Mononuclear cell (primary cell): ENCODE measurements at regions not wholly inside any gene's neighbourhood (a gene's known extent, or its start where the extent isn't known, plus 50 kb on each side); places are given as distances from the start of the nearest gene placed in this dataset.

ENCODE experiments used
- H3K27me3 ChIP-seq: 2 replicates; pipeline ENCODE4 v1.6.0; 2011; ENCODE audit warnings: low read length, control low read depth; ENCODE audit not compliant: insufficient read depth
- H3K4me1 ChIP-seq: 2 replicates; pipeline ENCODE4 v1.5.1; 2011; ENCODE audit warnings: mild to moderate bottlenecking, low read length, control low read depth; ENCODE audit not compliant: insufficient read depth
- H3K4me3 ChIP-seq: 2 replicates; pipeline ENCODE4 v1.5.1; 2011; ENCODE audit warnings: mild to moderate bottlenecking, low read length, moderate library complexity
- H3K9me3 ChIP-seq: 2 replicates; pipeline ENCODE4 v1.5.1; 2011; ENCODE audit warnings: low read depth, mild to moderate bottlenecking, control low read depth, low read length

DNA sequence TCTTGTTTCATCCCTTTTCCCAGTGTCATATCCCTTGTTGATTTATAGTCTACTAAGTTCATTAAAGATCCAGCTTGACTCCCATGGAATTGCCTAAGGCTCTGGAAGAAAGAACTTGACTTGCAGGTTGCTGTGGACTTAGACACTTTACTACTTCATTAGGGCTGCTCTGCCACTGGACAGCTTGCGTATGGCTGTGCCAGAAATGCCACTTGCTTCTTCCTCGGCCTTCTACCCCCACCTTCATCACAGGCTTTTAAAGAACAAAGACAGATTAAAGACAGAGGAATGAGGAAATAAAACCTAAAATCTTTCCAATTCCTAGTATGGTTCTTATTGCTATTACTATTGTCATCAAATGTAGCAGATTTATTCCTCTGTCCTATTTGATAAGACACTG, 591.7 kb downstream of the BCL11A start:
- no peak overlapping the region for H3K4me3 ChIP-seq
- no peaks in the 10 kb centered on the region for H3K27me3 ChIP-seq
- no peaks in the 10 kb centered on the region for H3K4me1 ChIP-seq
- no peaks in the 10 kb centered on the region for H3K9me3 ChIP-seq

- Histone ChIP-seq H3K4me3 (no peak overlapping the region), H3K4me1 (no peaks in the 10 kb centered on the region), H3K9me3 (no peaks in the 10 kb centered on the region), H3K27me3 (no peaks in the 10 kb centered on the region)
Measured at GRCh38 chr2:59959944-59960343, 593.5 kb downstream of the BCL11A start.

DNA sequence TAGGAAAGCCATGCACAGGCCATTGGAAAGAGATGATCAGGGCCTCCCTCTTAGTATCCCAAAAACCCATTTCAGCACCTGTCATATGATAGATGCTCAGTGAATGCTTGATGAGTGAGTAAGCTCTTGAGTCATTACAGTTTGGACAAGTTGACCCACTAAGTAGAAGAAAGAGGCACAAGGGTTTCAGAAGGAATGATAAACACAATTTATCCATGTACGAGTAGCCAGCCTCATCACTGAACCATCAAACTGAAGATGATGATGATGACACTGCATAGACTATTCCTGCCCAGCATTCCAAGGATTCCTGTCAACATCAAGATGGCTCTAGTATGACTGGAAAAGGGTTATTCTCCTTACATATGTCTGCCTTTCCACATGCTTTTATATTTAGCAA, 596.0 kb downstream of the BCL11A start:
- Histone ChIP-seq H3K9me3 (no peaks in the 10 kb centered on the region), H3K27me3 (no peaks in the 10 kb centered on the region), H3K4me1 (no peaks in the 10 kb centered on the region), H3K4me3 (no peak overlapping the region)

DNA sequence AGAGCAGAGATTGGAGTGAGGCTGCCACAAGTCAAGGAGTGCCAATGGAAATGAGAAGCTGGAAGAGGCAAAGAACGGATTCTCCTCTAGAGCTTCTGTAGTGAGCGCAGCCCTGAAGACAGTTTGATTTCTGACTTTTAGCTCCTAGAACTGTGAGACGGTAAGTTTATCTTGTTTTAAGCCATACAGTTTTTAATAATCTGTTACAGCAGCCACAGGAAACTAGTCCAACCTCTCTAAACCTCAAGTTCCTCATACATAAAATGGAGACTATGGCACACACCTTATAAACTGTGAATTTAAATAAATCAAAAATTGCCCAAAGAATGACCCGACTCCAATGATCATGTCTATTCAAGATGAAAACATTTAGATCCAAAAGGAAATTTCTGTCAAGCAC, 596.5 kb downstream of the BCL11A start:
- H3K4me1 ChIP-seq: no peaks in the 10 kb centered on the region
- H3K4me3 ChIP-seq: no peak overlapping the region

GRCh38 chr2:59947917-59948541, 605.4 kb downstream of the BCL11A start:
- no peaks in the 10 kb centered on the region for H3K4me1 ChIP-seq
- H3K4me3 ChIP-seq: no peak overlapping the region
- no peaks in the 10 kb centered on the region for H3K9me3 ChIP-seq
- H3K27me3 ChIP-seq: no peaks in the 10 kb centered on the region

More for the DNA sequence above, 596.5 kb downstream of the BCL11A start:
- Histone ChIP-seq H3K9me3 (no peaks in the 10 kb centered on the region), H3K27me3 (no peaks in the 10 kb centered on the region)

- H3K4me1 ChIP-seq: no peaks in the 10 kb centered on the region
- no peak overlapping the region for H3K4me3 ChIP-seq
- no peaks in the 10 kb centered on the region for H3K27me3 ChIP-seq
- no peaks in the 10 kb centered on the region for H3K9me3 ChIP-seq
Measured at GRCh38 chr2:59947209-59947608, 606.2 kb downstream of the BCL11A start.

GRCh38 chr2:59939236-59939635, 614.2 kb downstream of the BCL11A start:
- no peaks in the 10 kb centered on the region for H3K27me3 ChIP-seq
- no peak overlapping the region for H3K4me3 ChIP-seq
- H3K4me1 ChIP-seq: no peaks in the 10 kb centered on the region
- H3K9me3 ChIP-seq: no peaks in the 10 kb centered on the region

- H3K27me3 ChIP-seq: no peaks in the 10 kb centered on the region
- no peaks in the 10 kb centered on the region for H3K9me3 ChIP-seq
- H3K4me1 ChIP-seq: no peaks in the 10 kb centered on the region
- H3K4me3 ChIP-seq: no peak overlapping the region
Measured at GRCh38 chr2:59938181-59938580, 615.3 kb downstream of the BCL11A start.

- Histone ChIP-seq H3K4me3 (no peak overlapping the region), H3K4me1 (no peaks in the 10 kb centered on the region), H3K27me3 (no peaks in the 10 kb centered on the region), H3K9me3 (no peaks in the 10 kb centered on the region)
Measured at GRCh38 chr2:59936048-59936447, 617.4 kb downstream of the BCL11A start.

- Histone ChIP-seq H3K9me3 (no peaks in the 10 kb centered on the region), H3K4me3 (no peak overlapping the region), H3K27me3 (no peaks in the 10 kb centered on the region), H3K4me1 (no peaks in the 10 kb centered on the region)
Measured at GRCh38 chr2:59935005-59935404, 618.4 kb downstream of the BCL11A start.

DNA sequence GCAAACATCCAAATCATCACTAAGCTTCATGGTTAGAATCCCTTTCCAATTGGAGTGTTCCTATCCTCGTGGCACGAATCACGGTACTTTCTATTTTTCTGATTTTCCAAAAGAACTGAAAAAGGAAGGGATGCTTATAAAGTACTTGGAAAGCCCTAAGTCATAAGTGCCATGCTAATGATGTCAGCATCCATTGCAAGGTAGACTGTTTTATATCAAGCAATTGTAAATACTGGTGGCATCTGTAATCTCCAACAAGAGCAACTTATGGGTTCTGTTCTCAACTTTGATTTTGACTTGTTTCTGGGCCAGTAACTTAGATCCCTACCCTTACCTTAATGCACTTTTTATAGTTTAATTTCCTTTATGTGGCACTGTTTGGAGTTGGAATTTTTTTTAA, 619.5 kb downstream of the BCL11A start:
- no peaks in the 10 kb centered on the region for H3K9me3 ChIP-seq
- no peaks in the 10 kb centered on the region for H3K4me1 ChIP-seq
- H3K27me3 ChIP-seq: no peaks in the 10 kb centered on the region
- no peak overlapping the region for H3K4me3 ChIP-seq

- H3K27me3 ChIP-seq: no peaks in the 10 kb centered on the region
Measured at GRCh38 chr2:59932341-59932740, 621.1 kb downstream of the BCL11A start.

GRCh38 chr2:59930430-59930829, 623.0 kb downstream of the BCL11A start:
- Histone ChIP-seq H3K27me3 (no peaks in the 10 kb centered on the region), H3K4me1 (no peaks in the 10 kb centered on the region), H3K9me3 (no peaks in the 10 kb centered on the region), H3K4me3 (no peak overlapping the region)

More at GRCh38 chr2:59932341-59932740, 621.1 kb downstream of the BCL11A start:
- Histone ChIP-seq H3K4me1 (no peaks in the 10 kb centered on the region), H3K4me3 (no peak overlapping the region), H3K9me3 (no peaks in the 10 kb centered on the region)

DNA sequence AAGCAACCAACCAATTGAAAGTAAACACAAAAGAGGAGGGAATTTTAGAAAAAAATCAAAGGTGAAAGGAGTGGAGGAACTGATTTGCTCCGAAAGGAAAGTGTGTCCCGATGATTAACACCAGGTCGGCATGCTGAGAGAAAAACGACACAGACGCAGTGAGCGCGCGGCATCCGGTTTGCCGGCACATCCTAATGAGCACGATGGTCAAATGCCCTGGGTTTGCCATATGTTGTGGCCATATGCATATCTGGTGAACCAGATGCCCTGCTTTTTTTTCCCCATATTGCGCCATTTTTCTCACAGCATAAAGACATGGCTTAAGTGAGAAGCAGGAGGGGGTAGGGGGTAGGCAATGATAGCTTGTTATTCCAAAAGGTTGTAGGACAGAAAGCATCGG, 626.7 kb downstream of the BCL11A start:
- Histone ChIP-seq H3K27me3 (no peaks in the 10 kb centered on the region), H3K9me3 (no peaks in the 10 kb centered on the region), H3K4me3 (no peak overlapping the region), H3K4me1 (no peaks in the 10 kb centered on the region)

GRCh38 chr2:59925321-59925720, 628.1 kb downstream of the BCL11A start:
- no peaks in the 10 kb centered on the region for H3K27me3 ChIP-seq
- no peak overlapping the region for H3K4me3 ChIP-seq
- H3K9me3 ChIP-seq: no peaks in the 10 kb centered on the region
- H3K4me1 ChIP-seq: no peaks in the 10 kb centered on the region

DNA sequence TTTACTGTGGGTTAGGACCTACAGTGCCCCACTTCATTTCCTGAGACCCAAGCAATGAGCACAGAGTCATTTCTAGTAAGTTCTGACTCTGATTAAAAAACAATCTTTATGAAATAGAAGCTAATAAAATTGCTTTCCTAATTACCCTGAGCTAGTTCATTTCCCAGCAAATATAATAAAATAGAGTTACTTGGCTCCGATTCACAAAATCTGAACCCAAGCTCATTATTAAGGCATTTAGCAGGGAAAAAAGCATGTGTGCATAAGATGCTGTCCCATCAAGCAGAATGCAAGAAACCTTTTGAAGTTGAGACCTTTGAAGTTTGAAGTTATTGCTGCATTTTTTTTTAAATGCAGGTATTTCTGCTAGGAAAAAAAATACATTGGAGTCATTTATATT, 629.1 kb downstream of the BCL11A start:
- no peaks in the 10 kb centered on the region for H3K9me3 ChIP-seq
- H3K27me3 ChIP-seq: no peaks in the 10 kb centered on the region
- H3K4me1 ChIP-seq: no peaks in the 10 kb centered on the region
- no peak overlapping the region for H3K4me3 ChIP-seq
